WTC11 (cell line): ENCODE measurements at regions not wholly inside any gene's neighbourhood (a gene's known extent, or its start where the extent isn't known, plus 50 kb on each side); places are given as distances from the start of the nearest gene placed in this dataset.
A peak's percentile ranks its signal among the peaks of the same experiment; 100 is the strongest.

ENCODE experiments used
- ATAC-seq: fragments of 200-7000 bp; cut with Tn5 transposase; 2 replicates; pipeline ENCODE4 v1.10.0; 2021; ENCODE audit warnings: mild to moderate bottlenecking, moderate library complexity
- CTCF ChIA-PET: fragments of 300-600 bp; sonication (Branson Sonifier 250); formaldehyde crosslinking; loops from one replicate; lab custom pipeline; 2021; ENCODE audit warnings: antibody characterized with exemption; lab: Charles Lee
- POLR2A ChIA-PET: fragments of 350-600 bp; sonication (Branson Sonifier 250); formaldehyde crosslinking; loops from one replicate; lab custom pipeline; 2021; ENCODE audit warnings: antibody characterized with exemption; lab: Charles Lee
- DNase-seq: peaks from one replicate; pipeline ENCODE4 v3.0.0; 2021; ENCODE audit warnings: low spot score
- H3K27ac Mint-ChIP-seq: 2 replicates; pipeline ENCODE4 v1.8.0; 2021; ENCODE audit warnings: mixed read lengths
- H3K27me3 Mint-ChIP-seq: 2 replicates; pipeline ENCODE4 v1.8.0; 2021; ENCODE audit warnings: low read depth, mild to moderate bottlenecking, moderate library complexity, mixed read lengths
- H3K36me3 Mint-ChIP-seq: 2 replicates; pipeline ENCODE4 v1.8.0; 2021; ENCODE audit warnings: mixed read lengths
- H3K4me1 Mint-ChIP-seq: 2 replicates; pipeline ENCODE4 v1.8.0; 2022; ENCODE audit warnings: mixed read lengths
- H3K4me3 Mint-ChIP-seq: 2 replicates; pipeline ENCODE4 v1.8.0; 2021; ENCODE audit warnings: mild to moderate bottlenecking, moderate library complexity, mixed read lengths
- H3K9me3 Mint-ChIP-seq: 2 replicates; pipeline ENCODE4 v1.8.0; 2021; ENCODE audit warnings: mixed read lengths
- E2F1 ChIP-seq: sonication (generic); formaldehyde crosslinking; IDR thresholded peaks from 2 replicates; pipeline ENCODE4 v1.8.0; 2022; ENCODE audit warnings: mild to moderate bottlenecking, missing genetic modification reagents
- EMX1 ChIP-seq: fragments of 250-450 bp; sonication (Bioruptor Pico); IDR thresholded peaks from 2 replicates; pipeline ENCODE4 v1.8.0; 2021; ENCODE audit warnings: mild to moderate bottlenecking
- FOXP1 ChIP-seq: sonication (generic); formaldehyde crosslinking; IDR thresholded peaks from 2 replicates; pipeline ENCODE4 v1.8.0; 2022; ENCODE audit warnings: missing genetic modification reagents, mild to moderate bottlenecking, moderate library complexity, borderline replicate concordance
- GRHL2 ChIP-seq: fragments of 250-450 bp; sonication (Bioruptor Pico); IDR thresholded peaks from 2 replicates; pipeline ENCODE4 v1.8.0; 2022; ENCODE audit warnings: mild to moderate bottlenecking, moderate library complexity; ENCODE audit not compliant: insufficient replicate concordance, severe bottlenecking
- IRF1 ChIP-seq: sonication (generic); formaldehyde crosslinking; IDR thresholded peaks from 2 replicates; pipeline ENCODE4 v1.8.0; 2023; ENCODE audit warnings: missing genetic modification reagents
- IRF2 ChIP-seq: sonication (generic); formaldehyde crosslinking; IDR thresholded peaks from 2 replicates; pipeline ENCODE4 v1.8.0; 2022; ENCODE audit warnings: low read depth, missing genetic modification reagents, borderline replicate concordance
- JUN ChIP-seq: sonication (generic); formaldehyde crosslinking; IDR thresholded peaks from 2 replicates; pipeline ENCODE4 v1.8.0; 2023; ENCODE audit warnings: mild to moderate bottlenecking, missing genetic modification reagents
- NFYB ChIP-seq: sonication (generic); formaldehyde crosslinking; conservative IDR thresholded peaks from 2 replicates; pipeline ENCODE4 v1.8.0; 2022; ENCODE audit warnings: low read depth, missing genetic modification reagents
- NR1H2 ChIP-seq: sonication (generic); formaldehyde crosslinking; IDR thresholded peaks from 2 replicates; pipeline ENCODE4 v1.9.0; 2021; ENCODE audit warnings: mild to moderate bottlenecking, moderate library complexity, missing genetic modification reagents
- NR3C1 ChIP-seq: sonication (generic); formaldehyde crosslinking; conservative IDR thresholded peaks from 2 replicates; pipeline ENCODE4 v1.8.1; 2023; ENCODE audit warnings: low read depth, mild to moderate bottlenecking, missing genetic modification reagents
- PRDM15 ChIP-seq: sonication (generic); formaldehyde crosslinking; IDR thresholded peaks from 2 replicates; pipeline ENCODE4 v1.8.0; 2022; ENCODE audit warnings: missing genetic modification reagents
- SMAD4 ChIP-seq: sonication (generic); formaldehyde crosslinking; IDR thresholded peaks from 2 replicates; pipeline ENCODE4 v1.8.0; 2022; ENCODE audit warnings: mild to moderate bottlenecking, missing genetic modification reagents
- TP53 ChIP-seq: sonication (generic); formaldehyde crosslinking; IDR thresholded peaks from 2 replicates; pipeline ENCODE4 v1.8.1; 2023; ENCODE audit warnings: mild to moderate bottlenecking, missing genetic modification reagents
- ZBTB21 ChIP-seq: sonication (generic); formaldehyde crosslinking; IDR thresholded peaks from 2 replicates; pipeline ENCODE4 v1.8.1; 2023; ENCODE audit warnings: mild to moderate bottlenecking, missing genetic modification reagents, borderline replicate concordance
- ZNF121 ChIP-seq: sonication (generic); formaldehyde crosslinking; IDR thresholded peaks from 2 replicates; pipeline ENCODE4 v1.8.0; 2023; ENCODE audit warnings: missing genetic modification reagents
- ZNF219 ChIP-seq: sonication (generic); formaldehyde crosslinking; IDR thresholded peaks from 2 replicates; pipeline ENCODE4 v1.8.0; 2023; ENCODE audit warnings: missing genetic modification reagents, mild to moderate bottlenecking, borderline replicate concordance
- TF ChIP-seq, protein P1 (sequence below): sonication (generic); formaldehyde crosslinking; IDR thresholded peaks from 2 replicates; pipeline ENCODE4 v1.8.1; 2023; ENCODE audit warnings: mild to moderate bottlenecking, missing genetic modification reagents
- TF ChIP-seq, protein P2 (sequence below): sonication (generic); formaldehyde crosslinking; IDR thresholded peaks from 2 replicates; pipeline ENCODE4 v1.8.1; 2022; ENCODE audit warnings: low read depth, missing genetic modification reagents, borderline replicate concordance
- TF ChIP-seq, protein P3 (sequence below): sonication (generic); formaldehyde crosslinking; conservative IDR thresholded peaks from 2 replicates; pipeline ENCODE4 v1.8.1; 2022; ENCODE audit warnings: mild to moderate bottlenecking, missing genetic modification reagents
- TF ChIP-seq, protein P4 (sequence below): sonication (generic); formaldehyde crosslinking; IDR thresholded peaks from 2 replicates; pipeline ENCODE4 v1.8.0; 2022; ENCODE audit warnings: mild to moderate bottlenecking, missing genetic modification reagents

DNA sequence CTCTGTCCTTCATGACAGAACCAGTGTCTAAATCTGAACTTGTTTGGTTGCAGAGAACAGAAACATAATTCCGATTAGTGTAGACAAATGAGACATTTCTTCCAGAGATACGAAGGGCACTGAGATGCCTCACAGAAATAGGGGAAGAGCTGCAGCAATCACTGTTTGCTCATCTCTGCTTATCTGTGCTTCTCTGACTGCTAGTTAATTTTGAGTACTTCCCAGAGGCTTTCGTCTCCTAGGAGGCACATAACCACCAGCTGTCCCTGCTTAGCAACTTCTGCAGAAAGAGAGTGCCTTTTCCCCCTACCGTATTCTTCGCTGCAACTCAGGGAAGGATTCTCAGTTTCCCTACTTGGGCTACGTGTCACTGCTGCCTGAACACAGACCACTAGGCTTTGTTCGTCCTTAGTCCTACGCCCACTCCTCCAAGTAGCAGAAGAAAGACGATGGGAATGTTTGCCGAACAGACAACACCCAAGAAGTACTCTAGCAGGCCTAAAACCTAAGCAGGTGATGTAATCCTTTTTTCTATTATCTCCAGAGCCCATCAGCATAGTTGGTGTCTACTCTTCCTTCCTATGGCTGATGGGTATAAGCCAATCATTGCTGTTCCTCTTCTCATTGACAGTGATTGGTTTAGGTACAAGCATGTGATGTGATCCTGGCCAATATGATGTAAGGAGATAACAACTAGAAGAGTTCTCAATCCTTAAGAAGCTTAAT, 63.6 kb downstream of the TNP1 start (continued):
- TF ChIP-seq E2F1 (CRISPR knock-in tag), result no peak
- TF ChIP-seq, all 79 proteins: peak for 0

- TF ChIP-seq PRDM15 (CRISPR knock-in tag) (no peak), JUN (no peak), FOXP1 (CRISPR knock-in tag) (no peak), EMX1 (CRISPR knock-in tag) (no peak), SMAD4 (CRISPR knock-in tag) (no peak), NR1H2 (CRISPR knock-in tag) (no peak), ZNF121 (CRISPR knock-in tag) (no peak), NR3C1 (no peak), IRF2 (CRISPR knock-in tag) (no peak), TP53 (no peak)
- TF ChIP-seq, protein P1, sequence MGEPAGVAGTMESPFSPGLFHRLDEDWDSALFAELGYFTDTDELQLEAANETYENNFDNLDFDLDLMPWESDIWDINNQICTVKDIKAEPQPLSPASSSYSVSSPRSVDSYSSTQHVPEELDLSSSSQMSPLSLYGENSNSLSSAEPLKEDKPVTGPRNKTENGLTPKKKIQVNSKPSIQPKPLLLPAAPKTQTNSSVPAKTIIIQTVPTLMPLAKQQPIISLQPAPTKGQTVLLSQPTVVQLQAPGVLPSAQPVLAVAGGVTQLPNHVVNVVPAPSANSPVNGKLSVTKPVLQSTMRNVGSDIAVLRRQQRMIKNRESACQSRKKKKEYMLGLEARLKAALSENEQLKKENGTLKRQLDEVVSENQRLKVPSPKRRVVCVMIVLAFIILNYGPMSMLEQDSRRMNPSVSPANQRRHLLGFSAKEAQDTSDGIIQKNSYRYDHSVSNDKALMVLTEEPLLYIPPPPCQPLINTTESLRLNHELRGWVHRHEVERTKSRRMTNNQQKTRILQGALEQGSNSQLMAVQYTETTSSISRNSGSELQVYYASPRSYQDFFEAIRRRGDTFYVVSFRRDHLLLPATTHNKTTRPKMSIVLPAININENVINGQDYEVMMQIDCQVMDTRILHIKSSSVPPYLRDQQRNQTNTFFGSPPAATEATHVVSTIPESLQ (CRISPR knock-in tag), result no peak
- TF ChIP-seq, protein P2, sequence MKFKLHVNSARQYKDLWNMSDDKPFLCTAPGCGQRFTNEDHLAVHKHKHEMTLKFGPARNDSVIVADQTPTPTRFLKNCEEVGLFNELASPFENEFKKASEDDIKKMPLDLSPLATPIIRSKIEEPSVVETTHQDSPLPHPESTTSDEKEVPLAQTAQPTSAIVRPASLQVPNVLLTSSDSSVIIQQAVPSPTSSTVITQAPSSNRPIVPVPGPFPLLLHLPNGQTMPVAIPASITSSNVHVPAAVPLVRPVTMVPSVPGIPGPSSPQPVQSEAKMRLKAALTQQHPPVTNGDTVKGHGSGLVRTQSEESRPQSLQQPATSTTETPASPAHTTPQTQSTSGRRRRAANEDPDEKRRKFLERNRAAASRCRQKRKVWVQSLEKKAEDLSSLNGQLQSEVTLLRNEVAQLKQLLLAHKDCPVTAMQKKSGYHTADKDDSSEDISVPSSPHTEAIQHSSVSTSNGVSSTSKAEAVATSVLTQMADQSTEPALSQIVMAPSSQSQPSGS (CRISPR knock-in tag), result no peak
- POLR2A ChIA-PET, result no interaction called here
- Mint-ChIP-seq H3K4me1 (peaks cover 22% of the 10 kb centered on the region), H3K4me3 (no peak overlapping the region), H3K36me3 (no peaks in the 10 kb centered on the region), H3K9me3 (peaks cover 12% of the 10 kb centered on the region), H3K27ac (no peak overlapping the region), H3K27me3 (no peaks in the 10 kb centered on the region)
- CTCF ChIA-PET, result interaction anchor here (0.6 to 1.1 kb wide), 2 partner anchors 95 to 921 kb away, joined by 3 read pairs; no protein-coding TSS in a partner anchor
- no peak for ATAC-seq
- no peak for DNase-seq
These were observed 66.5 kb downstream of the TNP1 start for GRCh38 chr2:216793386-216793785.

DNA sequence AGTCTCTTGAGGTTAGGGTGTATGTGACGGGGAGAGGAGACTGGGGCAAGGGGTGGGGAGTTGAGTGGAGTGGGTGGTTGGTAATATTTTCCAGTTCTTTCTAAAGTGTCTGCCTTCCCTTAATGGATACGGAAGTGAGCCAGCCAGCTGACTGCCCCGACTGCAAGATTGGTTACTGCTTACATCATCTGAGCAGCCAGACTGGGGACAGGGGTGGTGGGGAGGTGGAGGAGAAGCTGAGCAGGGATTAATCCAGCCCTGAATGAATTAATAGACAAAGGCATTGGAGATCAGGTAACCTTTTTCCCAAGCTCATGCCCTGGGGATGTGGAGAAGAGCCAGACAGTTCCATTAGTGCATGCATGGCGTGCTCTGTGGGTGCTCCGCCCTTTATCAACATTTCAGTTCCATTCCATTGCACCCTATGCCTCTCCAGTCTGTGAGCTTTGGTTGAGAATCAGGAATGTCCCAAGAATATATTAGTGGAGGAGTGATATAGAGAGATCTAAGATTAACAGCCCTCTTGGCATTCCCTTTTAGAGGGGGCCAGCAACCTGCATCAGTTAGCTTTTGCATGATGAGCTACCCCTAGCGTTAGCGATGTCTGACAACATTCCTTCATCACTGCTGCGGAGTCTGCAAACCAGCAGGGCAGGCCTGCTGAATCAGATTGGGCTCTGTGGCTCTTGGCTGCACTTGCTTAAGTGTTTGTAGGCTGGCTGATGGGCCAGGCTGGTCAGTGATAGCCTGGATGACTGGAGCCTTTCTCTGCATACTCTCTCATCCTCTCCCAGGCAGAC, 67.4 kb downstream of the TNP1 start:
- CTCF ChIA-PET, result interaction anchor here (0.6 to 1.1 kb wide), 2 partner anchors 141 to 922 kb away, joined by 3 to 4 read pairs; no protein-coding TSS in a partner anchor
- POLR2A ChIA-PET, result no interaction called here
- DNase-seq (no peak), ATAC-seq (peak; percentile 75)
- no peak overlapping the region for H3K4me3 Mint-ChIP-seq
- H3K27me3 Mint-ChIP-seq, result no peaks in the 10 kb centered on the region
- peaks cover 7% of the 10 kb centered on the region for H3K9me3 Mint-ChIP-seq
- no peaks in the 10 kb centered on the region for H3K36me3 Mint-ChIP-seq
- H3K4me1 Mint-ChIP-seq, result peaks cover 31% of the 10 kb centered on the region
- H3K27ac Mint-ChIP-seq, result no peak overlapping the region
- TF ChIP-seq GRHL2 (CRISPR knock-in tag) (no peak), NFYB (CRISPR knock-in tag) (no peak), ZNF219 (CRISPR knock-in tag) (no peak), ZBTB21 (CRISPR knock-in tag) (no peak), IRF1 (no peak)
- TF ChIP-seq, protein P3, sequence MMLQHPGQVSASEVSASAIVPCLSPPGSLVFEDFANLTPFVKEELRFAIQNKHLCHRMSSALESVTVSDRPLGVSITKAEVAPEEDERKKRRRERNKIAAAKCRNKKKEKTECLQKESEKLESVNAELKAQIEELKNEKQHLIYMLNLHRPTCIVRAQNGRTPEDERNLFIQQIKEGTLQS, result no peak
- TF ChIP-seq, protein P4, sequence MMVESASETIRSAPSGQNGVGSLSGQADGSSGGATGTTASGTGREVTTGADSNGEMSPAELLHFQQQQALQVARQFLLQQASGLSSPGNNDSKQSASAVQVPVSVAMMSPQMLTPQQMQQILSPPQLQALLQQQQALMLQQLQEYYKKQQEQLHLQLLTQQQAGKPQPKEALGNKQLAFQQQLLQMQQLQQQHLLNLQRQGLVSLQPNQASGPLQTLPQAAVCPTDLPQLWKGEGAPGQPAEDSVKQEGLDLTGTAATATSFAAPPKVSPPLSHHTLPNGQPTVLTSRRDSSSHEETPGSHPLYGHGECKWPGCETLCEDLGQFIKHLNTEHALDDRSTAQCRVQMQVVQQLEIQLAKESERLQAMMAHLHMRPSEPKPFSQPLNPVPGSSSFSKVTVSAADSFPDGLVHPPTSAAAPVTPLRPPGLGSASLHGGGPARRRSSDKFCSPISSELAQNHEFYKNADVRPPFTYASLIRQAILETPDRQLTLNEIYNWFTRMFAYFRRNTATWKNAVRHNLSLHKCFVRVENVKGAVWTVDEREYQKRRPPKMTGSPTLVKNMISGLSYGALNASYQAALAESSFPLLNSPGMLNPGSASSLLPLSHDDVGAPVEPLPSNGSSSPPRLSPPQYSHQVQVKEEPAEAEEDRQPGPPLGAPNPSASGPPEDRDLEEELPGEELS, result no peak
